Medulla oblongata (tissue), 1 donor: ENCODE measurements at regions not wholly inside any gene's neighbourhood (a gene's known extent, or its start where the extent isn't known, plus 50 kb on each side); places are given as distances from the start of the nearest gene placed in this dataset.
A peak's percentile ranks its signal among the peaks of the same experiment; 100 is the strongest.
"Not testable (repeated sequence)": the region's sequence is repeated elsewhere in the genome, so short reads cannot be mapped to it uniquely, and the experiment has no call there.

Experiments used
- DNase-seq: peaks from one replicate; pipeline ENCODE4 v3.0.0-alpha.2; 2015; ENCODE audit errors: extremely low spot score

DNA sequence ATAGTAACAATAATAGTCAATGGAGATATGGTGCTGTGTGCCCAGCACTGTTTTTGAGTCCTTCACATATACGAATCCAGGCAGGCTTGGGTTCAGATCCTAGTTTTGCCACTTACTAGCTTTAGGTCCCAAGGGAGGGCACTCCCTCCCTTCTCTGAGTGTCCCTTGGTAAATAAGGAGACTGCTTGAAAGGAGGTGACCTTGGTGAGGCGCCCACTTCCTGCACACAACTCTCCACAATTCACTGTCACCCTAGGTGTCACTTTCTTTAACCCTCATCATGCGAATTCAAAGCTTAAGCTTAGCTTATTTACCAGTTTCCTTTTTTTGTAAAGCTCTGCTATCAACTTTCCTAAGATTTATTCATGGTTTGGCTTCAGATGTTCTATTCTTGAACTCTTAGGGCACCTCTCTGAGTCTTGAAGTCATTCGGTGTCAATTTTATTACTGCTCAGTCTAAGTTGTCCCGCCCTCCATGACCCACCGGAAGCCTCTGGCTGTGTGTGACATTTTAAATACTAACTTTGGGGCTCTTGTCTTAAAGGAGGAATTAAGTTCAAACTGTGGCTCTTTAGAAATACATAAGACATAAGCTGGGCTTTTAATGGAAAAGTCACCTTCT is 170.7 kb upstream of the ZNF618 start:
- no peak for DNase-seq

DNA sequence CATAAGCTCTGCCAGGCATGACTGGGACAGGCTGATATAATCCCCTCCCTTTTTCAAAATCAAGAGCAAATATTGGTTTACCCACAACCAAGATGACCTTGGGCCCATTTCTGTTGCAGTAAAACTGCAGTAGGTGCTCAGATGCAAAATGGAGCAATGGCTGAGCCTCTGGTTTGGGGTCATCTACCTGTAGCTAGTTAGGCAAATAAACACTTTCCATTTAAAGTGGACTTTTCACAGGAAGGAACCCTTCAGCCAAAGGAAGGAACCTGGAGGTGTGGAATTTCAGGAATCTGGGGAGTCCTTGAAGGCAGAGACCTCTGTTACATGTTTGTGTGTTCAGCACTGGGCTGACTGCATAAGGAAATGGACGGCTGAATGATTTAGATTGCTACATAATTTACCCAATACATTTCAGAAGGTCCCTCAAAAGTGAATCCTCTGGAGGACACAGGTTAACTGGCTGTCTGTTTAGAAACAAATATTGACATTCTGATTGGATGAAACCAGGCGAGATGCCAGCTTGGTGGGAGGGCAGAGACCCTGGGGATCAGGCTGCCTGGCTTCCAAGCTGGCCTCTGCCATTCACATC is 170.1 kb upstream of the ZNF618 start:
- no peak for DNase-seq

DNA sequence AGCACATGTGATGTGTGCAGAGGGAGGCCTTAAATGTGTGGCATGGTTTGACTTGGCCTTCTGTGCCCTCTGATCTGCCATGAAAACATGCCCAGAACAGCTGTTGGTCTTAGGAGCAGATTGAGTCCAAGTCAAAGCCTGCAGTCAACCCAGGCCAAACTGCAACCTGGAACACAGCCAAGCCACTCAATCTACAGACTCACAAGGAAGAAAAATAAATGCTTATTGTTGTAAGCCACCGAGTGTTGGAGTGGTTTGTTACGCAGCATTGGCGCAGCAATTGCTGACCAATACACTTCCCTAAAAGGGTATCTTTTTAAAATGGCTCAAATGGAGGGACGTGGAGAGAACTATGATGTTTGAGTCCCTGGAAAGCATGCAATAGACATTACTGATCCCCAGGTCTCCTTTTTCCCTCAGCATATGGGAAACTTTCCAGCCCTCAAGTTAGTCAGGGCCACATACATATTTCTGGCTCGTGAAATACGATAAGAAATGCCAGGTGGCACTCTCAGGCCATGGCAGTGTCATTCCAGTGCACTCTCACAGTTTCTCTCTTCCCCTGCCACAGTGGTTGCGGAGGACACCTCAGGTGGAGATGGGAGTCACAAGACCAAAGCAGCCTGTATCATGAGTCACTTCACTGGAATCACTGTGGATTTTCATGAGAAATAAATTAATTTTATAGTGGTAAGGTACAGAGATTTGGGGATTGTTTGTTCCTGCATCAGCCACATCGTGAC is 168.0 kb upstream of the ZNF618 start:
- DNase-seq = no peak

DNA sequence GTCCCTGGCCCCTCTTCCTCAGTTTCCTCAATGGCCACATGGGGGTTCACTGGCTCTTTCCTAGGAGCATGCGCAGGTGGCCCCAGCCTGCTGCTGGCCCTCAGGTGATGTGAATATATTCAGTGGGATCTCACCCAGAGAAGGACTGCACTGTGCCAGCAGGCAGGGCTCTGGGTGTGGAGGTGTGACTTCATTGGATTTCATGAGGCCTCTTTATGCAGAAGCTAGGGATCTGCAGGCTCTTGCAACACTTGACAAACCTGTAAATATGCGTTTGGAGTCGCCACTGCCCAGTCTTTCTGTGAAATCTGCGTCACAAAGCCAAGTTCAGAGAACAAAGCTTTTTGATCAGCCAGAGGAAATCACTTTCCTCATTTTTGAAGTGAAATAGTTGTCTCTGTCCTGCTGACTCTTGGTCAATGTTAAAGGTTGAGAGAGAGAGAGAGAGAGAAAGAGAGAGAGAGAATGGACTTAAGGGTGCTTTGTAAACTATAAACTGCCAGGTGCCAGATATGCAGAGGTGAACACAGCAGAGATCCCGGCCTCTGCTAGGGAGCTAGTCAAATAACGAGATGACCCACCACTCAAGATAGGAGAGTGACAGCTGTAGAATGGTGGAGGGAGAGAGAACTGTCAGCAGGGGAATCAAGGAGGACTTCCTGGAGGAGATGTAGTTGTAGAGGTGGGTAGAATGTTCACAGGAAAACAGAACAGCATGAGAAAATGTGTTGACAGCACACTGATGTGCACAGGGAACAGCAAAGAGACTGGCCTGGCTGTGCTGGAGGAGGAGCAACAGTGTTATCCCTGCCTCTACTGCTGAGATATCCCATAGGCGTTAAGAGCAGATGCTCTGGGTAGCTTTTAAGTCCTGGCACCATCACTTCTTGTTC is 167.0 kb upstream of the ZNF618 start:
- no peak for DNase-seq

DNA sequence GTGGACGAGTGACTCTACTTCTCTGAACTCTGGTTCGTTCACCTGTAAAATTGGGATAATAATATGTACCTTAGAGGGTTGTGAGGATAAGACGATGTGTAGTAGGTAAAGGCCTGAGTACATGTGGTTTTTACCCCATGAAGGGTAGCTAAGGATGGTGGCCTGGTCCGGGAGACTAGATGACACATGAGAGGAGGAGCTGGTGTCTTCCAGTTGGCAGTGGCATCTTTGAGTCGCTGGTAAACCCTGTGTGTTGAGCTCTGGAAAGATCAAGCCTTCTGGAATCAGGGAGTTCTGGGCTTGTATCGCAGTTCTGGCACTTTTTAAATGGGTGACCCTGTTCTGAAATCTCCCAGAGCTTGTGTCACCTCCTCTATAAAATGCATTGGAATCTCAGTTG is 166.4 kb upstream of the ZNF618 start:
- DNase-seq = no peak

DNA sequence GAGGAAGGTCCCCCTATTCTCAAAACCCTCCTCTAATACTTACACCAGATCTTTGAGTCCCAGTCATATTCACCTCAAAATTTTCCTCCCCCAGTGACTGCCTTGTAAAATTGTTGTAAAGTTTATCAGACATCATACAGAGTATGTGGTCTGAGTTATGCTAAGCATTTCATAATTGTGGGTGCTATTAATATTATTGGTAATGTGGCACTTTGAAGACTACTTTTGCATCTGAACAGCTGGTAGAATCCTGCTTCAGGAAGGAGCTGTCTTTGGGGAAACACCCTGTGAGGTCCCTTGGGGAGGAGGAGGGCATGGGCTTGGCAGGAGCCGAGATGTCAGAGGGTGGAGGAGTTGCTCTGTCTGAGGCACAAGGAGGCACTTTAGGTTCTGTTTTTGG is 164.9 kb upstream of the ZNF618 start:
- no peak for DNase-seq

DNA sequence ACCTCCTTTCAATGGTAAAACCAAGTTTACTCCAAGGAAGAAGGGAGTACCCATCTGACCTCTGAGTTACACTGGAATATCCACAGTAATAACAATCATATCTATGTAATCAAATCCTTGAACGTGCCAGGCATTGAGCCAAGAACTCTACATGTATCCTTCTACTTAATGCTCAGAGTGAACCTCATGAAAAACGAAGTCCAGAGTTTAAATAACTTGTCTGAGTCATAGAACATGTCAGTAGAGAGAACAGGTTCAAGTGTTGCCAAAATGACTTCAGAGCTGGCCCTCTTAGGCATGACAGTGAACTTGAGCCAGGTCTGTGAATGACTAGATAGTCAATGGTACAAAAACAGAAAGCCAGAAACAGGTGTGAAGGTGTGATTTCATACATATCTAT is 164.1 kb upstream of the ZNF618 start:
- no peak for DNase-seq

DNA sequence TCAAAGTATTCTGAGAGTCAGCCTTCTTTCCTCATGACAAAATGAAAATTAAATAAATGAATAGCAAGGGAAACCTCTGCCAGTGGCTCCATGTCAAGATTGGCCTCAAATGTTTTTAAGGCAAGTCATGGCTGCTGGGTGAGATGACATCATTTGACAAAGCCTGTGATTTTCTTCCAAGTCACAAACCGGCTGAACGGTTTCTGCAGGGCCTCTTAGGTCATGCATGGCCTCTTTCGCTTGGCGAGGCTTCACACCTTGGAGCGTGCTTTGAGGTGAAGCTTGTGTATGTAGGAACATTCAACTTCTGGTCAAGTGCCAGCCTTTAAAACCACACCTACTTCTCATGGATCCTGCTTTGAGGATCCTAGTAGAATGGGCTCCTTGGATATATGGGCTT is 161.0 kb upstream of the ZNF618 start:
- no peak for DNase-seq

DNA sequence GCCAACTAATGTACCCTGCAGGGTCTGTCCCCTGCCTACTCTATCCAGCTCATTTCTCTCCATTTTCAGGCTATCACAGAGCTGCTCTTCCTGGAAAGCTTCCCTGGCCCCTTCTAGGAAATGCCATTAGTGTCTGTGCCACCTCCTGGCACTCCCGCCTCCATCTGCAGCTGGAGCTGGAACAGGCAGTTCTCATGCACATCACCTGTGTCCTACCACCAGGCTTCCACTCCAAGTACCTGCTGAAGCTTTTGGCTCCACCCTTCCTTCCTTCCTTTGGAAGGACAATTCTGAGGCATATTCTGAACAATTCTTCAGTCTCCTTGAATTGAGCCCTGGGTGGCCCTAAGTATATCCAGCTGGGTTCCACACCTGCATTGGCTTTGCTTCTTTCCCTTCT is 156.2 kb upstream of the ZNF618 start:
- DNase-seq = no peak

DNA sequence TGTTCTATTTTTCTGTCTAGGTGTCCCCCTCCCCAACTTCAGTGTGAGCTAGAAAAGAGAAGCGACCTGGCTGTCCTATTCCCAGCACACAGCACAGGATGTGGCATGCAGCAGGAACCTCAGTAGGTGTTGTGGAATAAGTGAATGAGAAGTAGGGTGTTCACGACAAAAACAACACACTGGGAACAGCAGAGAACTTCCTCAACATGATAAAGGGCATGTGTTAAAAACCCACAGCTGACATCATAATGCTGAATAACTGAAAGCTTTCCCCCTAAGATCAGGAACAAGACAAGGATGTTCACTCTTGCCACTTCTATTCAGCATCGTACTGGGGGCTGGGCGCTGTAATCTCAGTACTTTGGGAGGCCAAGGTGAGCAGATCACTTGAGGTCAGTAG is 155.6 kb upstream of the ZNF618 start:
- no peak for DNase-seq

DNA sequence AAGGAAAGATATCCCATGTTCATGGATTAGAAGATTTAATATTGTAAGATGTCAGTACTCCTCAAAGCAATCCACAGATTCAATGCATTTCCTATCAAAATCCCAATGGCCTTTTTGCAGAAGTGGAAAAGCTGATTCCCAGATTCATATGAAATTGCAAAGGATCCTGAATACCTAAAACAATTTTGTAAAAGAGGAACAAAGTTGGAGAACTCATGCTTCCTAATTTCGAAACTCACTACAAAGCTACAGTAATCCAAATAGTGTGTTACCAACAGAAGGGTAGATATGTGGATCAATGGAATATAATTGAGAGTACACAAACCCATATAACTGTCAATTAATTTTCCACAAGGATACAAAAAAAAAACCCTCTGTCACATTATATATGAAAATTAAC is 154.3 kb upstream of the ZNF618 start:
- DNase-seq = no peak

DNA sequence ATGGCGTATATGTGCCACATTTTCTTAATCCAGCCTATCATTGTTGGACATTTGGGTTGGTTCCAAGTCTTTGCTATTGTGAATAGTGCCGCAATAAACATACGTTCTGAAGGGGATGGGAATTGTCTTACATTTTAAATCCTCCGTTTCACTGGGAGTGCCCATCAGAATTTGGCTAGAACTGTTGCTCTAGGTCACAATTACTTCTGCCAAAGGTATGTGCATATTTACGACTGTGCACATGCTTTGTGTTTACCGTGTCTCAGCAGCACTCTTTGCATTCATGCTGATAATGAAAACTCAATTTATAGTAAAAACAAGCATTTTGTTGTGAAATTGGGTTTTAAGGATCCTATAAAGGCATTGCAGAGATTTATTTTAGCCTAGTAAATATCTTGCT is 151.9 kb upstream of the ZNF618 start:
- no peak for DNase-seq

DNA sequence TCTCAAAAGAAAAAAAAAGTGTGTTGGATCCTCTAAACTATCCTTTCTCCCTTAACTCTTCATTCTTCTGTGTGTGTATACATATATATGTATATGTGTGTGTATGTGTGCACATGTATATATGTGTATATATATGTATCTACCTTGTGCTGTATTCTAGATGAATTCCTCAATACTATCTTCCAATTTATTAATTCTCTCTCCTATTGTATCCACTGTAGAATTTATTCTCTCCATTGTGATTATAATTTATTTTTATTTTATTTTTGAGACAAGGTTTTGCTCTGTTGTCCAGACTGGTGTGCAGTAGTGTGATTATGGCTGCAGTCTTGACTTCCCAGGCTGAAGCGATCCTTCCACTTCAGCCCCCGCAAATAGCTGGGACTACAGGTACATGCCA is 147.1 kb upstream of the ZNF618 start:
- DNase-seq = no peak

DNA sequence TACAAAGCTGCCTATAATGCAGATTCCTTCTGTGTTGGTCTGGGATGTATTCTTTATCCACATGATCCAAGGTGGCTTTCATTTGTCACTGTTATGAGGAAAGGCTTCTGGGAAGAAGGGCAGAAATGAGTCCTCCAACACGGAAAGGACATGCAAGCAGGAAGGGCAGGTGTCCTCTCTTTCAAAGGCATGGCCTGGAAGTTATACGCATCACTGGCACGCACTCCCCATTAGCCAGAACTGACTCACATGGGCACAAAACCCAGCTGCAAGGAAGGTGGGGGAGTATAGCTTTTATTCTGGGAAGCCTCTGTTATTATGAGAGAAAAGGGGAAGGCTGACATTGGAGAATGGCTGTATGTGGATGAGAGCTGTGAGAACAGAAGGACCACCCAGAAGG is 141.3 kb upstream of the ZNF618 start:
- DNase-seq = no peak

DNA sequence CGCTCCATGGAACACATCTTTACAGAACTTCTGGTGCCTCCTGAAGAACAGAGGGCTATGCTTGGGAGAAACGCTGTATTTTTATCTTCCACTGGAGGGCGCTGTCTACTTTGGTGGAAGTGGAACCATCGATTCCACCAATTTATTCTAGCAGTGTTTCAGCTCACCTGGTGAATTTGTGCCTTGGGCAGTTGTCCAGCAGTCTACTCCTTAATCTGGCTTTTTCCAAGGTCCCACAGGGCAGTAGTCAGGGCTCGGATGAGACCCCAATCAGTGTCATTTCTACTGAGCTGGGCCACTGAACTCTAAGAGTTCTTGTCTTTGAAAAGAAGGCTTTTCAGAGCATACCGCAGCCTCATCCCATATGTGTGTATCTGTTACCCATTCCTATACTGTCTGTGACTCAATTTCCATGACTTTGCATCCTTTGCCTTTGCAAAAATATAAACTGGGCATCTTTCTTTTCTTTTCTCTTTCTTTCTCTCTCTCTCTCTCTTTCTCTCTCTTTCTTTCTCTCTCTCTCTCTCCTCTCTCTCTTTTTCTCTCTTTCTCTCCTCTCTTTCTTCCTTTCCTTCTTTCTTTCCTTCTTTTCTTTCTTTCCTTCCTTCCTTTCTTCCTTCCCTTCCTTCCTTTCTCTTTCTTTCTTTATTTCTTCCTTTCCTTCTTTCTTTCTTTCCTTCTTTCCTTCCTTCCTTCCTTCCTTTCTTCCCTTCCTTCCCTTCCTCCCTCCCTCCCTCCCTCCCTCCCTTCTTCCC is 138.4 kb upstream of the ZNF618 start:
- DNase-seq = peak; percentile 62

DNA sequence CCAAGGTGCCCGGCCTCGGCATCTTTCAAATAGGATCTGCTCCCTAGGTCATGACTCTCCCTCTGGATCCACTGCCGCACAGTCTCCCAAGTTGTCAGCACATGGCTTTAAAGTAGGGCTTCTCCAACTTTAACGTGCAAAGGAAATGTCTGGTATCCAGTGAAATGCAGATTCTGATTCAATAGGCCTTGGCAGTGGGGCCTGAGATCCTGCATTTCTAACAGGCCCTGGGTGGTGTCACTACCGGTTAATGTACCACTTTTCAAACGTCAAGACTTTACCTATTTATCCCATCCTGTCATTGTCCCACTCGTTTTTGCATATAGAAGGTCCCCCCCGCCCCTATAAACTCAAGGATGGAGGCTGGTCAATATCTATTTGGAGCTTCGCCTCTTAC is 137.6 kb upstream of the ZNF618 start:
- no peak for DNase-seq

DNA sequence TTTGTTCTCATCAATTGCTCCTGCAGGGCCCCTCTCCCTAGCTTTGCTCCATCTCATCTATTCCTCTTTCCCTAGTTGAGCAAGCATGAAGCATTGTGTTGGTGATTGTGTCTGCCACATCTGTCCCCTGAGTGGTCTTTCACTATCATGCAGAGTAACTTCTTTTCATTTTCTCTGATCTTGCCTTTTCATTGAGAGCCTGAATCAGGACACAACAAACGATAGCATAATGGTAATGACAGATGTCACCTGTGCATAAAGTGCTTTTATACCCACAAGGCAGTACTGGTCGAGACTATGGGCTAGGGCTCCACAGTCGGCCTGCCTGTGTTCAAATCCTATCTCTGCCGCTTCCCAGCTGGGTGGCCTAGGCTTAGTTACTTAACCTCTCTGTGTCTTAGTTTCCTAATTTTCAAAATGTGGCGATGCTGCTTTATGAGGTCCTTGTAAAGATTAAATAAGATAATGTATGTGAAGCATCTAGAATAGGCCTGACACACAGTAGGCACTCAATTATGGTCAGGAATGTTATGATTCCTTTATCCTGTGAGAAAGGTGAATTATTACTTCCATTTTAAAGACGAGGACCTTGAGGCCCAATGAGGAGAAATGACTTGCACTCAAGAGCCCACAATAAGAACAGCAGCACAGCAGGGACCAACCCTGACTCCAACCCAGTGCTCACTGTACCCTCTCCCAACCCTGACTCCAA is 137.1 kb upstream of the ZNF618 start:
- no peak for DNase-seq

DNA sequence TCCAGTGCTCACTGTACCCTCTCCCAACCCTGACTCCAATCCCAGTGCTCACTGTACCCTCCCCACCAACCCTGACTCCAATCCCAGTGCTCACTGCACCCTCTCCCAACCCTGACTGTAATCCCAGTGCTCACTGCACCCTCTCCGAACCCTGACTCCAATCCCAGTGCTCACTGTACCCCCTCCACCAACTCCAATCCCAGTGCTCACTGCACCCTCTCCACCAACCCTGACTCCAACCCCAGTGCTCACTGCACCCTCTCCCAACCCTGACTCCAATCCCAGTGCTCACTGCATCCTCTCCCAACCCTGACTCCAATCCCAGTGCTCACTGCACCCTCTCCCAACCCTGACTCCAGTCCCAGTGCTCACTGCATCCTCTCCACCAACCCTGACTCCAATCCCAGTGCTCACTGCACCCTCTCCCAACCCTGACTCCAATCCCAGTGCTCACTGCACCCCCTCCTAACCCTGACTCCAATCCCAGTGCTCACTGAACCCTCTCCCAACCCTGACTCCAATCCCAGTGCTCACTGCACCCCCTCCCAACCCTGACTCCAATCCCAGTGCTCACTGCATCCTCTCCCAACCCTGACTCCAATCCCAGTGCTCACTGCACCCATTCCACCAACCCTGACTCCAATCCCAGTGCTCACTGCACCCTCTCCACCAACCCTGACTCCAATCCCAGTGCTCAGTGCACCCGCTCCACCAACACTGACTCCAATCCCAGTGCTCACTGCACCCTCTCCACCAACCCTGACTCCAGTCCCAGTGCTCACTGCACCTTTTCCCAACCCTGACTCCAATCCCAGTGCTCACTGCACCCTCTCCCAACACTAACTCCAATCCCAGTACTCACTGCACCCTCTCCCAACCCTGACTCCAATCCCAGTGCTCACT is 136.3 kb upstream of the ZNF618 start:
- DNase-seq = not testable (repeated sequence)

DNA sequence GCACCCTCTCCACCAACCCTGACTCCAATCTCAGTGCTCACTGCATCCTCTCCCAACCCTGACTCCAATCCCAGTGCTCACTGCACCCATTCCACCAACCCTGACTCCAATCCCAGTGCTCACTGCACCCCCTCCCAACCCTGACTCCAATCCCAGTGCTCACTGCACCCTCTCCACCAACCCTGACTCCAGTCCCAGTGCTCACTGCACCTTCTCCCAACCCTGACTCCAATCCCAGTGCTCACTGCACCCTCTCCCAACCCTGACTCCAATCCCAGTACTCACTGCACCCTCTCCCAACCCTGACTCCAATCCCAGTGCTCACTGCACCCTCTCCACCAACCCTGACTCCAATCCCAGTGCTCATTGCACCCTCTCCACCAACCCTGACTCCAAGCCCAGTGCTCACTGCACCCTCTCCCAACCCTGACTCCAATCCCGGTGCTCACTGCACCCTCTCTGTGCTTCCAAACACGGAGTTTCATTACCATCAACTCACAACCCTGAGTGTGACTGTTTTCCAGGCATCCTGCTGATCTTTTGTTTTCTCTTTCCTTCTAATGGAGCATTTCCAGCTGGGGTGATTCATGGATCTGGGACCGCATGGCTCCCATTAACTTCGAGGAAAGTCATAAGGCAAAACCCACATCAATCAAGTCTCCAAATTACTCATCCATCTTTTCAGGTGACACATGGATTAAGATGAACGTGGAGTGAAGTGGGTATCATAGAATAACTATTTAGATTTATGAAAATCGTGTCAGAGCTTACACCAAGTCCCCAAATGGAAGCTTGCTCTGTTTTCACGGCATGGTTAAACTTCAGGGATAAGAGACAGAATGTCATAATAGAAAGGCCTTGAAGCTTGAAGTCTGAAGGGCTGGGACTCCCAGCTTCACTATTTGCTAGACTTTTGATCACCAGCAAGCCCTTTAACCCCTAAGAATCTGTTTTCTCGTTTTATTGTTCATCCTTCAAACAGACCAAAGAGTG is 135.3 kb upstream of the ZNF618 start:
- not testable (repeated sequence) for DNase-seq
